ENCODE measurements at regions not wholly inside any gene's neighbourhood (a gene's known extent, or its start where the extent isn't known, plus 50 kb on each side); places are given as distances from the start of the nearest gene placed in this dataset.

- Histone ChIP-seq H3K9me3 (no peaks in the 10 kb centered on the region), H3K36me3 (no peaks in the 10 kb centered on the region), H3K27ac (no peak overlapping the region), H3K4me3 (no peak overlapping the region), H3K27me3 (replicated peaks; ENCODE audit: insufficient read depth) (no peaks in the 10 kb centered on the region), H3K4me1 (replicated peaks) (no peaks in the 10 kb centered on the region)
- intact Hi-C loops (cut with DNase I) = no loop called here
- DNase-seq (ENCODE audit: low spot score) = no peak
- TF ChIP-seq POLR2AphosphoS5 (IDR thresholded peaks at IDR 0.05) = no peak
- TF ChIP-seq POLR2A (IDR thresholded peaks at IDR 0.05) = no peak
- TF ChIP-seq CTCF (IDR thresholded peaks at IDR 0.05) = no peak
Observed at GRCh38 chr2:220489121-220489520, 861.7 kb downstream of the SLC4A3 start.

- intact Hi-C loops (cut with DNase I) = no loop called here
- Histone ChIP-seq H3K27ac (no peak overlapping the region), H3K36me3 (no peaks in the 10 kb centered on the region), H3K27me3 (replicated peaks; ENCODE audit: insufficient read depth) (no peaks in the 10 kb centered on the region), H3K4me1 (replicated peaks) (no peaks in the 10 kb centered on the region), H3K4me3 (no peak overlapping the region), H3K9me3 (no peaks in the 10 kb centered on the region)
- WGBS = 36% methylated on average over 4 of the region's 4 CpGs
- no peak for DNase-seq (ENCODE audit: low spot score)
- TF ChIP-seq CTCF (IDR thresholded peaks at IDR 0.05) (no peak), POLR2A (IDR thresholded peaks at IDR 0.05) (no peak), POLR2AphosphoS5 (IDR thresholded peaks at IDR 0.05) (no peak)
Observed at GRCh38 chr2:220491670-220492069, 864.2 kb downstream of the SLC4A3 start.

GRCh38 chr2:220493871-220494525 lies 866.6 kb downstream of the SLC4A3 start:
- no peak for TF ChIP-seq CTCF (IDR thresholded peaks at IDR 0.05)
- TF ChIP-seq POLR2AphosphoS5 (IDR thresholded peaks at IDR 0.05) = no peak
- TF ChIP-seq POLR2A (IDR thresholded peaks at IDR 0.05) = no peak
- Histone ChIP-seq H3K4me1 (replicated peaks) (no peaks in the 10 kb centered on the region), H3K27me3 (replicated peaks; ENCODE audit: insufficient read depth) (no peaks in the 10 kb centered on the region), H3K27ac (no peak overlapping the region), H3K4me3 (no peak overlapping the region), H3K36me3 (no peaks in the 10 kb centered on the region), H3K9me3 (no peaks in the 10 kb centered on the region)
- 95% methylated on average over 9 of the region's 9 CpGs for WGBS
- intact Hi-C loops (cut with DNase I) = no loop called here
- no peak for DNase-seq (ENCODE audit: low spot score)

- no peak overlapping the region for H3K4me3 ChIP-seq
- H3K36me3 ChIP-seq = no peaks in the 10 kb centered on the region
- TF ChIP-seq CTCF (IDR thresholded peaks at IDR 0.05) = no peak
- no peak for TF ChIP-seq POLR2A (IDR thresholded peaks at IDR 0.05)
- TF ChIP-seq POLR2AphosphoS5 (IDR thresholded peaks at IDR 0.05) = no peak
- no peaks in the 10 kb centered on the region for H3K27me3 ChIP-seq (replicated peaks; ENCODE audit: insufficient read depth)
- WGBS = 88% methylated on average over 3 of the region's 3 CpGs
- H3K27ac ChIP-seq = no peak overlapping the region
- no peaks in the 10 kb centered on the region for H3K9me3 ChIP-seq
- no peak for DNase-seq (ENCODE audit: low spot score)
- intact Hi-C loops (cut with DNase I) = no loop called here
- no peaks in the 10 kb centered on the region for H3K4me1 ChIP-seq (replicated peaks)
Observed at GRCh38 chr2:220496513-220496912, 869.1 kb downstream of the SLC4A3 start.

GRCh38 chr2:220499225-220499624 lies 871.8 kb downstream of the SLC4A3 start:
- no peak for DNase-seq (ENCODE audit: low spot score)
- Histone ChIP-seq H3K9me3 (no peaks in the 10 kb centered on the region), H3K36me3 (no peaks in the 10 kb centered on the region), H3K27me3 (replicated peaks; ENCODE audit: insufficient read depth) (no peaks in the 10 kb centered on the region), H3K27ac (no peak overlapping the region), H3K4me1 (replicated peaks) (no peaks in the 10 kb centered on the region), H3K4me3 (no peak overlapping the region)
- intact Hi-C loops (cut with DNase I) = no loop called here
- 20% methylated on average over 2 of the region's 2 CpGs for WGBS
- TF ChIP-seq POLR2A (IDR thresholded peaks at IDR 0.05) (no peak), CTCF (IDR thresholded peaks at IDR 0.05) (no peak), POLR2AphosphoS5 (IDR thresholded peaks at IDR 0.05) (no peak)
